Fibroblast of mammary gland (primary cell): ENCODE measurements at regions not wholly inside any gene's neighbourhood (a gene's known extent, or its start where the extent isn't known, plus 50 kb on each side); places are given as distances from the start of the nearest gene placed in this dataset.
A peak's percentile ranks its signal among the peaks of the same experiment; 100 is the strongest.

Source experiments
- DNase-seq: peaks from one replicate; pipeline ENCODE4 v3.0.0-alpha.2; 2010; ENCODE audit warnings: low read depth
- H3K4me3 ChIP-seq: 2 replicates; pipeline ENCODE4 v1.5.1; 2011; ENCODE audit warnings: low read depth, mild to moderate bottlenecking, low read length, moderate library complexity; ENCODE audit not compliant: control insufficient read depth
- CTCF ChIP-seq: conservative IDR thresholded peaks from 2 replicates; pipeline ENCODE4 v1.5.1; 2011; ENCODE audit warnings: low read depth, low read length, inconsistent platforms; ENCODE audit not compliant: control insufficient read depth, insufficient read depth

GRCh38 chr9:106423575-106423974 is 439.4 kb upstream of the ZNF462 start:
- TF ChIP-seq CTCF, result no peak
- no peak for DNase-seq
- H3K4me3 ChIP-seq, result no peak overlapping the region

- no peak for TF ChIP-seq CTCF
Observed at GRCh38 chr9:106432631-106433030, 430.3 kb upstream of the ZNF462 start.

GRCh38 chr9:106438928-106439327 is 424.0 kb upstream of the ZNF462 start:
- TF ChIP-seq CTCF, result no peak
- peak; percentile 3 for DNase-seq
- H3K4me3 ChIP-seq, result no peak overlapping the region

More at GRCh38 chr9:106432631-106433030, 430.3 kb upstream of the ZNF462 start:
- H3K4me3 ChIP-seq, result no peak overlapping the region
- no peak for DNase-seq

- H3K4me3 ChIP-seq, result no peak overlapping the region
- no peak for TF ChIP-seq CTCF
- DNase-seq, result no peak
Observed at GRCh38 chr9:106441283-106441682, 421.7 kb upstream of the ZNF462 start.

- DNase-seq, result no peak
- no peak for TF ChIP-seq CTCF
- H3K4me3 ChIP-seq, result no peak overlapping the region
Observed at GRCh38 chr9:106443520-106443919, 419.4 kb upstream of the ZNF462 start.

- H3K4me3 ChIP-seq, result no peak overlapping the region
- TF ChIP-seq CTCF, result no peak
- no peak for DNase-seq
Observed at GRCh38 chr9:106445107-106445506, 417.9 kb upstream of the ZNF462 start.

GRCh38 chr9:106449336-106449927 is 413.5 kb upstream of the ZNF462 start:
- no peak for DNase-seq
- no peak for TF ChIP-seq CTCF
- no peak overlapping the region for H3K4me3 ChIP-seq
